Body of pancreas (tissue), 4 donors: ENCODE measurements at regions not wholly inside any gene's neighbourhood (a gene's known extent, or its start where the extent isn't known, plus 50 kb on each side); places are given as distances from the start of the nearest gene placed in this dataset.

ENCODE experiments used
- ATAC-seq: fragments of 150-250 bp; one replicate; pipeline ENCODE4 v1.9.1; 2016
- DNase-seq, 4 donors: peaks; one replicate each; pipeline ENCODE4 v3.0.0-alpha.2; 2019
- H3K27ac ChIP-seq, 4 donors: fragments of 200-600 bp; sonication (generic); 1 replicate in 3 of 4; 2 replicates in 1 of 4; pipeline versions ENCODE4 v1.5.1 to v1.6.1; 2016 to 2019; ENCODE audit warnings: mild to moderate bottlenecking in 1 of 4, mixed read lengths in 1 of 4, moderate library complexity in 1 of 4
- H3K27me3 ChIP-seq, 2 donors: fragments of 200-600 bp; sonication (generic); one replicate each; pipeline ENCODE4 v1.6.0; 2016; ENCODE audit warnings: mild to moderate bottlenecking in 1 of 2
- H3K36me3 ChIP-seq, 2 donors: fragments of 200-600 bp; sonication (generic); replicated peaks in 1 of 2; 2 replicates each; pipeline ENCODE4 v1.5.1; 2016; ENCODE audit warnings: low read depth in 2 of 2; ENCODE audit not compliant: insufficient read depth in 1 of 2
- H3K4me1 ChIP-seq: fragments of 200-600 bp; sonication (generic); one replicate; pipeline ENCODE4 v1.6.0; 2016
- H3K4me3 ChIP-seq, 2 donors: fragments of 200-600 bp; sonication (generic); 1 replicate in 1 of 2; 2 replicates in 1 of 2; pipeline ENCODE4 v1.5.1; 2016 to 2019
- H3K9me3 ChIP-seq, 3 donors: fragments of 200-600 bp; sonication (generic); 1 replicate in 2 of 3; 2 replicates in 1 of 3; pipeline ENCODE4 v1.5.1; 2016
- CTCF ChIP-seq, 7 experiments: fragments of 450-650 bp in 4 of 7; fragments of 200-600 bp in 3 of 7; sonication (generic) in 3 of 7; IDR thresholded peaks; one replicate each; pipeline ENCODE4 v1.5.1; 2016 to 2019; ENCODE audit warnings: antibody characterized with exemption in 7 of 7
- POLR2A ChIP-seq, 3 donors: fragments of 450-650 bp; IDR thresholded peaks; one replicate each; pipeline ENCODE4 v1.6.1; 2016; ENCODE audit warnings: antibody characterized with exemption in 3 of 3, mild to moderate bottlenecking in 2 of 3
- WGBS, 2 donors: methylation state at CpG; one replicate each; pipeline ENCODE4 v1.1.5; 2017; 5-methylcytosine and 5-hydroxymethylcytosine counted together
- intact Hi-C: fragments of 100-400 bp; cut with DNase I; formaldehyde crosslinking; loops from one replicate; pipeline ENCODE4 v1.15.1; 2023

- Histone ChIP-seq H3K4me3 (no peak overlapping the region), H3K4me1 (no peaks in the 10 kb centered on the region), H3K36me3 (no peaks in the 10 kb centered on the region), H3K9me3 (no peaks in the 10 kb centered on the region), H3K27me3 (no peaks in the 10 kb centered on the region), H3K27ac (no peak overlapping the region)
- DNase-seq (no peak), ATAC-seq (no peak)
- intact Hi-C loops, result no loop called here
- WGBS, 2 donors, result 45 to 58% methylated on average over 3 of the region's 3 CpGs
- TF ChIP-seq CTCF (IDR thresholded peaks at IDR 0.05) (no peak), POLR2A (IDR thresholded peaks at IDR 0.05) (no peak)
Observed at GRCh38 chr9:1718836-1719235, 296.3 kb upstream of the SMARCA2 start.

- intact Hi-C loops, result no loop called here
- no peaks in the 10 kb centered on the region for H3K36me3 ChIP-seq
- no peak for ATAC-seq
Observed at GRCh38 chr9:1721196-1721595, 294.0 kb upstream of the SMARCA2 start.

GRCh38 chr9:1722404-1722803, 292.7 kb upstream of the SMARCA2 start:
- no peak for DNase-seq
- H3K4me3 ChIP-seq, result no peak overlapping the region
- H3K27ac ChIP-seq, result no peak overlapping the region
- peak; percentile 64 for ATAC-seq
- no peaks in the 10 kb centered on the region for H3K4me1 ChIP-seq
- TF ChIP-seq POLR2A (IDR thresholded peaks at IDR 0.05) (no peak), CTCF (IDR thresholded peaks at IDR 0.05) (no peak)
- no peaks in the 10 kb centered on the region for H3K9me3 ChIP-seq
- 56 to 67% methylated on average over 1 of the region's 1 CpG for WGBS, 2 donors
- intact Hi-C loops, result no loop called here
- no peaks in the 10 kb centered on the region for H3K36me3 ChIP-seq
- H3K27me3 ChIP-seq, result no peaks in the 10 kb centered on the region

More at GRCh38 chr9:1721196-1721595, 294.0 kb upstream of the SMARCA2 start:
- no peak for DNase-seq
- TF ChIP-seq CTCF (IDR thresholded peaks at IDR 0.05) (no peak), POLR2A (IDR thresholded peaks at IDR 0.05) (no peak)
- 37 to 38% methylated on average over 4 of the region's 4 CpGs for WGBS, 2 donors
- no peaks in the 10 kb centered on the region for H3K27me3 ChIP-seq
- no peaks in the 10 kb centered on the region for H3K4me1 ChIP-seq
- H3K27ac ChIP-seq, result no peak overlapping the region
- no peaks in the 10 kb centered on the region for H3K9me3 ChIP-seq
- no peak overlapping the region for H3K4me3 ChIP-seq

GRCh38 chr9:1723522-1724015, 291.6 kb upstream of the SMARCA2 start:
- H3K4me1 ChIP-seq, result no peaks in the 10 kb centered on the region
- no peak overlapping the region for H3K4me3 ChIP-seq
- TF ChIP-seq CTCF (IDR thresholded peaks at IDR 0.05), result no peak
- TF ChIP-seq POLR2A (IDR thresholded peaks at IDR 0.05), result no peak
- 66 to 73% methylated on average over 3 of the region's 3 CpGs for WGBS, 2 donors
- no peaks in the 10 kb centered on the region for H3K27me3 ChIP-seq
- H3K36me3 ChIP-seq, result no peaks in the 10 kb centered on the region
- H3K27ac ChIP-seq, result no peak overlapping the region
- H3K9me3 ChIP-seq, result no peaks in the 10 kb centered on the region
- DNase-seq, result no peak
- no peak for ATAC-seq
- intact Hi-C loops, result no loop called here

GRCh38 chr9:1726993-1727759, 288.0 kb upstream of the SMARCA2 start:
- WGBS, 2 donors, result 66 to 67% methylated on average over 4 of the region's 4 CpGs

More at GRCh38 chr9:1726993-1727759, 288.0 kb upstream of the SMARCA2 start:
- Histone ChIP-seq H3K9me3 (no peaks in the 10 kb centered on the region), H3K36me3 (no peaks in the 10 kb centered on the region), H3K4me3 (no peak overlapping the region), H3K27ac (no peak overlapping the region), H3K27me3 (no peaks in the 10 kb centered on the region), H3K4me1 (no peaks in the 10 kb centered on the region)
- TF ChIP-seq POLR2A (IDR thresholded peaks at IDR 0.05) (no peak), CTCF (IDR thresholded peaks at IDR 0.05) (peak in 1 of 7 experiments; percentile 7)
- ATAC-seq, result no peak
- intact Hi-C loops, result no loop called here
- no peak for DNase-seq
